NT2/D1 (cell line): ENCODE measurements at regions not wholly inside any gene's neighbourhood (a gene's known extent, or its start where the extent isn't known, plus 50 kb on each side); places are given as distances from the start of the nearest gene placed in this dataset.
"Not testable (repeated sequence)": the region's sequence is repeated elsewhere in the genome, so short reads cannot be mapped to it uniquely, and the experiment has no call there.

Experiments
- DNase-seq: peaks from one replicate; pipeline ENCODE4 v3.0.0-alpha.2; 2011; ENCODE audit warnings: low read depth, low spot score
- H3K27me3 ChIP-seq: 2 replicates; pipeline ENCODE4 v1.6.0; 2011; ENCODE audit warnings: mild to moderate bottlenecking; ENCODE audit not compliant: insufficient read length, insufficient read depth
- H3K36me3 ChIP-seq: 2 replicates; pipeline ENCODE4 v1.6.1; 2011; ENCODE audit warnings: mild to moderate bottlenecking, low read length, mixed read lengths; ENCODE audit not compliant: insufficient read depth, insufficient read length
- H3K4me1 ChIP-seq: 2 replicates; pipeline ENCODE4 v1.5.1; 2011; ENCODE audit not compliant: insufficient read depth, insufficient read length
- H3K4me3 ChIP-seq: 2 replicates; pipeline ENCODE4 v1.5.1; 2011; ENCODE audit warnings: low read depth; ENCODE audit not compliant: insufficient read length
- H3K9ac ChIP-seq: 2 replicates; pipeline ENCODE4 v1.6.0; 2011; ENCODE audit warnings: low read depth; ENCODE audit not compliant: insufficient read length
- H3K9me3 ChIP-seq: 2 replicates; pipeline ENCODE4 v1.5.1; 2011; ENCODE audit warnings: mild to moderate bottlenecking, low read length; ENCODE audit not compliant: insufficient read depth
- SUZ12 ChIP-seq: IDR thresholded peaks from 2 replicates; pipeline ENCODE4 v1.6.1; 2011; ENCODE audit not compliant: insufficient read length, insufficient read depth; ENCODE audit errors: extremely low read depth
- YY1 ChIP-seq: IDR thresholded peaks from 2 replicates; pipeline ENCODE4 v1.6.1; 2011; ENCODE audit not compliant: insufficient read length, insufficient read depth
- ZNF274 ChIP-seq: IDR thresholded peaks from 2 replicates; pipeline ENCODE4 v1.6.1; 2011; ENCODE audit warnings: mild to moderate bottlenecking, low read depth, low read length

- no peak for DNase-seq
- Histone ChIP-seq H3K4me3 (no peak overlapping the region), H3K9ac (no peak overlapping the region), H3K9me3 (no peaks in the 10 kb centered on the region), H3K36me3 (peaks cover 3% of the 10 kb centered on the region), H3K27me3 (no peaks in the 10 kb centered on the region), H3K4me1 (no peaks in the 10 kb centered on the region)
- TF ChIP-seq YY1 (no peak), SUZ12 (no peak), ZNF274 (no peak)
Observed at GRCh38 chr19:20414120-20414519, 151.5 kb downstream of the ZNF737 start.

DNA sequence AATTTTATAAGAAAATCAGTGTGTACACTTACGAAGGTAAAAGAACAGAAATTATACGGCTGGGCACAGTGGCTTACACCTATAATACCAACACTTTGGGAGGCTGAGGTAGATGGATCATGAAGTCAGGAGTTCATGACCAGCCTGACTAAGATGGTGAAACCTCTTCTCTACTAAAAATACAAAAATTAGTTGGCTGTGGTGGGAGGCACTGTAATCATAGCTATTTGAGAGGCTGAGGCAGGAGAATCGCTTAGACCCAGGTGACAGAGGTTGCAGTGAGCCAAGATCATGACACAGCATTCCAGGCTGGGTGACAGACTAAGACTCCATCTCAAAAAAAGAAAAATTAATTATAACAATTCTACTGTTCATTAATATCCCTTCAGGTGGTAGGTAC lies 151.9 kb downstream of the ZNF737 start:
- no peaks in the 10 kb centered on the region for H3K4me1 ChIP-seq
- no peaks in the 10 kb centered on the region for H3K9me3 ChIP-seq
- no peak overlapping the region for H3K9ac ChIP-seq
- no peak for DNase-seq
- H3K4me3 ChIP-seq, result no peak overlapping the region
- TF ChIP-seq ZNF274 (no peak), YY1 (no peak), SUZ12 (no peak)
- H3K36me3 ChIP-seq, result peaks cover 3% of the 10 kb centered on the region
- no peaks in the 10 kb centered on the region for H3K27me3 ChIP-seq

- no peak for DNase-seq
- H3K9ac ChIP-seq, result no peak overlapping the region
- no peak overlapping the region for H3K4me3 ChIP-seq
- peaks cover 3% of the 10 kb centered on the region for H3K36me3 ChIP-seq
- no peaks in the 10 kb centered on the region for H3K27me3 ChIP-seq
- TF ChIP-seq SUZ12, result no peak
- TF ChIP-seq ZNF274, result no peak
- no peak for TF ChIP-seq YY1
- H3K4me1 ChIP-seq, result no peaks in the 10 kb centered on the region
- H3K9me3 ChIP-seq, result no peaks in the 10 kb centered on the region
Observed at GRCh38 chr19:20412846-20413245, 152.7 kb downstream of the ZNF737 start.

DNA sequence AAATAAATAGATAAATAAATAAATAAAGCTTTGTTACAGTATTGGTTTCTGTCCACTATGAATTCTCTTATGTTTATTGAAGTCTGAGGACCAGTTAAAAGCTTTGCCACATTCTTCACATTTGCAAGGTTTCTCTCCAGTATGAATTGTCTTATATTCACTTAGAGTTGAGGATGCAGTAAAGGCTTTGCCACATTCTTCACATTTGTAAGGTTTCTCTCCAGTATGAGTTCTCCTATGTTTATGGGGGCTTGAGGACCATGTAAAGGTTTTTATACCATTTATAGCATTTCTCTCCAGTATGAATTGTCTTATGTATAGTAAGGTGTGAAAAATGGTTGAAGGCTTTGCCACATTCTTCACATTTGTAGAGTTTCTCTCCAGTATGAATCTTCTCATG lies 168.3 kb downstream of the ZNF737 start:
- H3K36me3 ChIP-seq, result peaks cover 6% of the 10 kb centered on the region
- H3K4me3 ChIP-seq, result no peak overlapping the region
- H3K9me3 ChIP-seq, result peaks cover 100% of the 10 kb centered on the region
- no peak for DNase-seq
- H3K27me3 ChIP-seq, result no peaks in the 10 kb centered on the region
- no peak for TF ChIP-seq YY1
- TF ChIP-seq ZNF274, result peak; percentile 86
- no peak for TF ChIP-seq SUZ12
- no peaks in the 10 kb centered on the region for H3K4me1 ChIP-seq
- H3K9ac ChIP-seq, result no peak overlapping the region

- DNase-seq, result no peak
- no peak overlapping the region for H3K4me3 ChIP-seq
- TF ChIP-seq ZNF274 (no peak), YY1 (no peak), SUZ12 (no peak)
- no peak overlapping the region for H3K9ac ChIP-seq
- H3K36me3 ChIP-seq, result no peaks in the 10 kb centered on the region
- H3K4me1 ChIP-seq, result no peaks in the 10 kb centered on the region
- H3K27me3 ChIP-seq, result no peaks in the 10 kb centered on the region
- H3K9me3 ChIP-seq, result peaks cover 15% of the 10 kb centered on the region
Observed at GRCh38 chr19:20388706-20389225, 176.8 kb downstream of the ZNF737 start.

DNA sequence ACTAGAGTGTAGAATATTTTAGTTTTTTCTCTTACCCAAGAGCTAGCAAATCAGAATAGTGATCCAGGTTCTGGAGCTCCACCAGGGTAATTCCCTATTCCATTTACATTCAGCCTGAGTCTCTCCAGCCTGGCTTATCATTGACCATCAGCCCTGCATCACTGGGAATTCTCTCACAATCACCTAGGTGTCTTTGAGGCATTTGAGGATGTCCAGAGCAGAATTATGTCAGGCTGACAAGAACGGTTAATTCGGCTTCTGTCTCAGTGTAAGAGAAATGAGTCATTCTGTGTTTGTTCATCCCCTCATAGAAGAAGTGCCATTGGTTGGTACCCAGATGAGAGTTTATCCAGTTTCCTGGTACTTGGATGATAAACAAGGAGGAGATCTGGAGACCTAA lies 180.5 kb downstream of the ZNF737 start:
- Histone ChIP-seq H3K36me3 (no peaks in the 10 kb centered on the region), H3K27me3 (no peaks in the 10 kb centered on the region), H3K9ac (no peak overlapping the region), H3K4me3 (no peak overlapping the region), H3K4me1 (no peaks in the 10 kb centered on the region), H3K9me3 (no peaks in the 10 kb centered on the region)
- no peak for DNase-seq
- TF ChIP-seq SUZ12 (no peak), YY1 (no peak), ZNF274 (no peak)

- Histone ChIP-seq H3K9me3 (peaks cover 49% of the 10 kb centered on the region), H3K4me1 (peaks cover 4% of the 10 kb centered on the region), H3K9ac (no peak overlapping the region), H3K27me3 (peaks cover 21% of the 10 kb centered on the region), H3K36me3 (no peaks in the 10 kb centered on the region), H3K4me3 (no peak overlapping the region)
- TF ChIP-seq ZNF274 (no peak), SUZ12 (no peak), YY1 (no peak)
- DNase-seq, result peak; percentile 58
Observed at GRCh38 chr19:20371911-20372310, 193.7 kb downstream of the ZNF737 start.

- not testable (repeated sequence) for H3K36me3 ChIP-seq, H3K4me1 ChIP-seq, H3K4me3 ChIP-seq, H3K9ac ChIP-seq
- DNase-seq, result peak; percentile 61
- peaks cover 24% of the 10 kb centered on the region for H3K27me3 ChIP-seq
- peaks cover 47% of the 10 kb centered on the region for H3K9me3 ChIP-seq
Observed at GRCh38 chr19:20371304-20371703, 194.3 kb downstream of the ZNF737 start.
